ENCODE measurements at regions not wholly inside any gene's neighbourhood (a gene's known extent, or its start where the extent isn't known, plus 50 kb on each side); places are given as distances from the start of the nearest gene placed in this dataset.

DNA sequence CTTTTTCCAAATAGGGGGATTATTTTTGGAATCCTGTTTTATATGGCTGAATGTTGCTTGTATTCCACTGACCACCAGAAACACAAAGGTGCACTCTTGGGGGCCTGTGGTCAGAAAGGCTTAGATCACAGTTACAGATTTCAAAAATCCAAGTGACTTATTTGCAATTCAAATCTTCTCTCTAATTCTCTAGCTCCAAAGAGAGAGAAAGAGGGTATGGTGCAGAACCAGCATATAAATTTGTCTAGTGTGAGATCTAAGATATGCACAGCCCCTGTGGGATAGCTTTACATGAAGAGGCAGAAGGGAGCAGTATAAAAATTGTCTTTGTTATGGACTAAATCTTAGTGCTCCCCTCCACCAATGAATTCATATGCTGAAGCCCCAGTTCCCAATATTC lies 1121.7 kb upstream of the CELF2 start:
- TF ChIP-seq, protein P1, sequence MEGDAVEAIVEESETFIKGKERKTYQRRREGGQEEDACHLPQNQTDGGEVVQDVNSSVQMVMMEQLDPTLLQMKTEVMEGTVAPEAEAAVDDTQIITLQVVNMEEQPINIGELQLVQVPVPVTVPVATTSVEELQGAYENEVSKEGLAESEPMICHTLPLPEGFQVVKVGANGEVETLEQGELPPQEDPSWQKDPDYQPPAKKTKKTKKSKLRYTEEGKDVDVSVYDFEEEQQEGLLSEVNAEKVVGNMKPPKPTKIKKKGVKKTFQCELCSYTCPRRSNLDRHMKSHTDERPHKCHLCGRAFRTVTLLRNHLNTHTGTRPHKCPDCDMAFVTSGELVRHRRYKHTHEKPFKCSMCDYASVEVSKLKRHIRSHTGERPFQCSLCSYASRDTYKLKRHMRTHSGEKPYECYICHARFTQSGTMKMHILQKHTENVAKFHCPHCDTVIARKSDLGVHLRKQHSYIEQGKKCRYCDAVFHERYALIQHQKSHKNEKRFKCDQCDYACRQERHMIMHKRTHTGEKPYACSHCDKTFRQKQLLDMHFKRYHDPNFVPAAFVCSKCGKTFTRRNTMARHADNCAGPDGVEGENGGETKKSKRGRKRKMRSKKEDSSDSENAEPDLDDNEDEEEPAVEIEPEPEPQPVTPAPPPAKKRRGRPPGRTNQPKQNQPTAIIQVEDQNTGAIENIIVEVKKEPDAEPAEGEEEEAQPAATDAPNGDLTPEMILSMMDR (IDR thresholded peaks at IDR 0.05), result no peak
- TF ChIP-seq POLR2A (IDR thresholded peaks at IDR 0.05), result no peak
